OCI-LY3 (cell line): ENCODE measurements at regions not wholly inside any gene's neighbourhood (a gene's known extent, or its start where the extent isn't known, plus 50 kb on each side); places are given as distances from the start of the nearest gene placed in this dataset.

Source experiments
- EZH2phosphoT487 ChIP-seq: fragments of 200-600 bp; shearing (Covaris generic); IDR thresholded peaks from 2 replicates; pipeline ENCODE4 v1.6.1; 2018; ENCODE audit warnings: antibody characterized with exemption, mixed run types, low read depth
- TF ChIP-seq, protein P1 (sequence below): fragments of 200-600, 300-600 bp; sonication (generic); IDR thresholded peaks from 2 replicates; pipeline ENCODE4 v1.5.1; 2014; ENCODE audit warnings: antibody characterized with exemption, low read length, low read depth

DNA sequence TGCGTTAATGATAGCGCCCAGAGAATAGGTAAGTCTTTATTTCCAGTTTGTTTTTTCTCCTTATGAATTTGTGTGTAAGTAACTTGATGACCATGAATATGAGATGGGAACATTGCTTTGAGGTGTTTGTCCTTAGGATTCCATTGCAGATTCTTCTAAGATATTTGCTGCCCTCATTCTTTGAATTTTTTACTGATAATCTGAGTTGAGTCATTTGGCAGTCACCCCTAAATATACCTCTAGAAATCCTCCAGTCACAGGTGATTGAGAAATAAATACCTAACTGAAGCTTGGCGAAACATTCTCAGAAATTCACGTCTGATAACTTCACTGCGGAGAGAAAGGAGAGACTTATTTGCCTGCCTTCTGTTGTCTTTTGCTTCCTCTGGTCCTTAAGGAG, 345.5 kb downstream of the SQOR start:
- TF ChIP-seq, protein P1, sequence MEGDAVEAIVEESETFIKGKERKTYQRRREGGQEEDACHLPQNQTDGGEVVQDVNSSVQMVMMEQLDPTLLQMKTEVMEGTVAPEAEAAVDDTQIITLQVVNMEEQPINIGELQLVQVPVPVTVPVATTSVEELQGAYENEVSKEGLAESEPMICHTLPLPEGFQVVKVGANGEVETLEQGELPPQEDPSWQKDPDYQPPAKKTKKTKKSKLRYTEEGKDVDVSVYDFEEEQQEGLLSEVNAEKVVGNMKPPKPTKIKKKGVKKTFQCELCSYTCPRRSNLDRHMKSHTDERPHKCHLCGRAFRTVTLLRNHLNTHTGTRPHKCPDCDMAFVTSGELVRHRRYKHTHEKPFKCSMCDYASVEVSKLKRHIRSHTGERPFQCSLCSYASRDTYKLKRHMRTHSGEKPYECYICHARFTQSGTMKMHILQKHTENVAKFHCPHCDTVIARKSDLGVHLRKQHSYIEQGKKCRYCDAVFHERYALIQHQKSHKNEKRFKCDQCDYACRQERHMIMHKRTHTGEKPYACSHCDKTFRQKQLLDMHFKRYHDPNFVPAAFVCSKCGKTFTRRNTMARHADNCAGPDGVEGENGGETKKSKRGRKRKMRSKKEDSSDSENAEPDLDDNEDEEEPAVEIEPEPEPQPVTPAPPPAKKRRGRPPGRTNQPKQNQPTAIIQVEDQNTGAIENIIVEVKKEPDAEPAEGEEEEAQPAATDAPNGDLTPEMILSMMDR, result no peak
- no peak for TF ChIP-seq EZH2phosphoT487
